ENCODE measurements at regions not wholly inside any gene's neighbourhood (a gene's known extent, or its start where the extent isn't known, plus 50 kb on each side); places are given as distances from the start of the nearest gene placed in this dataset.

- TF ChIP-seq CTCF (IDR thresholded peaks at IDR 0.05), result no peak
- no peak for TF ChIP-seq POLR2A (IDR thresholded peaks at IDR 0.05)
These were observed 75.5 kb upstream of the ST8SIA3 start for GRCh38 chr18:57276829-57277228.
